Suppressor macrophage (primary cell): ENCODE measurements at regions not wholly inside any gene's neighbourhood (a gene's known extent, or its start where the extent isn't known, plus 50 kb on each side); places are given as distances from the start of the nearest gene placed in this dataset.

Experiments used
- DNase-seq, 4 experiments: peaks; one replicate each; pipeline ENCODE4 v3.0.0-alpha.2; 2020 to 2022

- no peak for DNase-seq
Observed at GRCh38 chr1:55639051-55639450, 423.9 kb upstream of the USP24 start.

DNA sequence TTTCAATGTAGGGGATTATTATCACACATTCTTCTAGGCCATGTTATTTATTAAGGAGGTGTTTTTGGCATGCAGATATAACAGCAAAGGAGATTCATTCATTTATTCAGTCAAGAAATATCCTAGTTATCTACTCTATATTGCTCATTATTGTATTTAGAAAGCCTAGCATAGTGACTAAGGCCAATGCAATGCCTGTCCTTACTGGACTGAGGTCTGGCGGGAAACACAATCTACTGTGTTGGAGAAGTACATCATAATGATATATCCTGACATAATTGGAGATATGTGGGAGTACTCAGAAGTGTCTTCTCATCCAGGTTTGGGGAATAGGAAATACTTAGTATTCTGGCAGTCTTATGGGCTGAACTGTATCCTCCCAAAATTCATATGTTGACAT, 421.5 kb upstream of the USP24 start:
- no peak for DNase-seq

- no peak for DNase-seq
Observed at GRCh38 chr1:55635856-55636255, 420.7 kb upstream of the USP24 start.

- no peak for DNase-seq
Observed at GRCh38 chr1:55634516-55634915, 419.4 kb upstream of the USP24 start.

GRCh38 chr1:55632906-55633305, 417.7 kb upstream of the USP24 start:
- DNase-seq, result no peak

GRCh38 chr1:55632058-55632457, 416.9 kb upstream of the USP24 start:
- peak in 2 of 4 experiments; percentile 18 to 35 for DNase-seq

DNA sequence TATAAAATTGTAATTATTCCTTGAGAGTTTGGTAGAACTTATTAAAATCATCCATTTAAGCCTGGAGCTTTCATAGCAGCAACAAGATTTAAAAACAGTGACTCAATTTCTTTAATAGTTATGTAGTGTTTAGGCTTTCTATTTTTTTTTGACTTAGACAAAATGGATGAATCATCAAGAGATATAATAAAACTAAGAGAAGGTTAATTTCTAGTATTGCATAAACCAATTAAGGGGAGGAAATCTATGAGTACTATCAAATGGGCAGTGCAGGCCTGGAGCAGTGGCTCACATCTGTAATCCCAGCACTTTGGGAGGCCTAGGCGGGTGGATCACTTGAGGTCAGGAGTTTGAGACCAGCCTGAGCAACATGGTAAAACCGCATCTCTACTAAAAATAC, 416.3 kb upstream of the USP24 start:
- no peak for DNase-seq

DNA sequence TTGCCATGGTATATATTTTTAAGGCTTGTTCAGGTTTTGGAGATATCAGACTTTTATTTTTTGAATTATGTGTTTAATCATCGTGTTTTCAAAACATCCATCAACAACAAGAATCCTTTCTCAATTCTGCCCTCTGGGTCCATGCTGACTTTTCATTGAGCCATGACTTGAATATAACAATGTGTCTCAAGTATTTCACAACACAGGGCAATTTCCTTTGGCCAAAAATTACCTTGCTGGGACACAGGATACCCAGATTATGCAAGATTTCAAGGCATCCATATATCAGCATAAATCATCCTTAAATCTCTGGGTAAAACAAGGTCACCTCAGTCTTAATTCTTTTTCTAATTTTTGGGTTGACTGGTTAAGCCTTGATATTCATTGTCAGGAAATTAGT, 411.2 kb upstream of the USP24 start:
- no peak for DNase-seq

GRCh38 chr1:55624766-55625165, 409.6 kb upstream of the USP24 start:
- no peak for DNase-seq

DNA sequence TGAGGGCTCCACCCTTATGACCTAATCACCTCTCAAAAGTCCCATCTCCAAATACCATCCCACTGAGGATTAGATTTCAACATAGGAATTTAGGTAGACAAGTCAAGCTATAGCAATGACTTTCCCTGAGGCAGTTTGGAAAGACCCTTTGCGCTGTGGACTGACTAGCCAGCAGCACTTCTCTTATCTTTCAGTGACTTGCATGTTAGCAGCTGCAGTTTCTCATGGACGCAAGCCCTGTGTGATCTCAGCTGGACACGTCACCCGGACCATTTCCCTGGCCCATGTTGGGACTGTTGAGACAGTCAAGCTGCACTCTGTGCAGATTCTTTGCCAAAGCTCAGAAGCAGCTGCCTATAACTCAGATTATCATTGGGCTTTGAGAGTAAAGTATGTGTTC, 408.1 kb upstream of the USP24 start:
- DNase-seq, result no peak

DNA sequence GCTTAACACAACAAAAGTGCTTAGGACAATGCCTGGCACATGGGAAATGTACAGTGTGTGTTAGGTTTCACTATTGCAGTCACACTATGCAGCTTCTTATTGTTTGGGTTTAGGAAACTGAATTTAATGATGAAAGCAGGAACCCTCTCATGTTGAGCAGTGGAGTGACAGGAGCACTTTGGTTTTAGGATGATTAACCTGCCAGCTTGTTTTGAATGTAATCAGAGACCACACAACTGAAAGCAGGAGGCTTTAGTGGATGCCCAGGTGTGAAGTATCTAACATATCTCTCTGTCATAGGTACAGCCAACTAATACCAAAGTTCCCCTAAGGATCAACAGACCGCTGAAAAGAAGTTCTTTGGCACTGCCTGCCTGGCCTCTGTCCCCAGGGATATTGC, 406.9 kb upstream of the USP24 start:
- no peak for DNase-seq

DNA sequence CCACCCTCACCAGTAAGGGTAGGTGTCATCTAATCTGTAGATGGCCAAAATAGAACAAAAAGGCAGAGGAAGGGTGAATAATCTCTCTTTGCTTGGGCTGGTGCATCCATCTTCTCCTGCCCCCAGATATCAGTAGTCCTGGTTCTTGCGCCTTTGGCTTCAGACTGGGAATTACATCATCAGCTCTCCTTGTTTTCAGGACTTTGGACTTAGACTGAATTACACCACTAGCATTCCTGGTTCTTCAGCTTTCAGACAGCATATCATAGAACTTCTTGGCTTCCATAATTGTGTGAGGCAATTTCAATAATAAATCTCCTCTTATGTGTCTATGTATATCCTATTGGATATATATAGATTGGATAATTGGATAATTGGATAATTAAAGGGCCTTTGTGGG, 403.0 kb upstream of the USP24 start:
- DNase-seq, result no peak

DNA sequence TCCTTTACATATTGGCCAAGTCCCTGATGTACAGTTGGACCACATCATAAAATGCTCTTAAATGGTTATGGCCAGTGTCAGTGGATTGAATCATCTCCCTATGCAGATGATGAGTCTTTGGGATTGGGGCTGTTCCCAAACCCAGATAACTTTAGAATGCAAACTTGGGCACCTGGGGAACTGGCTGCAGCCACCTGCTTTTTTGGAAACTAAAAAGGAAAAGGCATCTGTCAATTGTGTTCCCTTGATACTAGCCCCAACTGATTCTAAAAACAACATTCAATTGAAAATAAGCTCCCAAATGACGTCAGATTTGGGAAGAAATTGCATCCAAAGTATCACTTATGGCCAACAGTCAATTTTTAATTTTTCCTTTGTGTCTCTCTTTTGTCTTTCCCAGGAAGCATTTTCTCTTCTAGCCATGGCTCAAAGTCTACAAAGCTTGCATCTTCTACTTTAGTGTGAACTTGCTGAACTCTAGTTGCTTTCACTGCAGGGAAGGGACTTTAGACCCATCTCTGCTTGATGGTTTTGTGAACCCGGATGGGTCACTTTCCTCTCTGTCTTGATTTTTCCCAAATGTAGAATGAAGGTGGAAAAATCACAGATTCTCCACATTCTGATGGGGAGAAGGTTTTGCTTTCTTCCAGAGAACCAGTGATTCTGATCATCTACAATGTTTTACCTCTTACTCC, 402.3 kb upstream of the USP24 start:
- no peak for DNase-seq

GRCh38 chr1:55612988-55613387, 397.8 kb upstream of the USP24 start:
- DNase-seq, result no peak

DNA sequence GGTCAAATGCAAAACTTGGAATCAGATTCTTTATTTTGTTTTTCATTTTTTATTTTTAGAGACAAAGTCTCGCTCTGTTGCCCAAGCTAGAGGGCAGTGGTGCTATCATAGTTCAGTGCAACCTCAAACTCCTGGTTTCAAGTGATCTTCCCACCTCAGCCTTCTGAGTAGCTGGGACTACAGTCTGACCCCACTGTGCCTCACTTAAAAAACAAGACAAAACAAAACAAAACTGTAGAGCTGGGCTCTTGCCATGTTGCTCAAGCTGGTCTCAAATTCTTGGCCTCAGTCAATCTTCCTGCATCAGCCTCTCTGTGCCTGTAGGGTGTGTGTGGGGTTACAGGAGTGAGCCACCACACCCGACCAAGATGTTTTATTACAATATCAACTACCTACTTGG, 396.0 kb upstream of the USP24 start:
- no peak for DNase-seq

DNA sequence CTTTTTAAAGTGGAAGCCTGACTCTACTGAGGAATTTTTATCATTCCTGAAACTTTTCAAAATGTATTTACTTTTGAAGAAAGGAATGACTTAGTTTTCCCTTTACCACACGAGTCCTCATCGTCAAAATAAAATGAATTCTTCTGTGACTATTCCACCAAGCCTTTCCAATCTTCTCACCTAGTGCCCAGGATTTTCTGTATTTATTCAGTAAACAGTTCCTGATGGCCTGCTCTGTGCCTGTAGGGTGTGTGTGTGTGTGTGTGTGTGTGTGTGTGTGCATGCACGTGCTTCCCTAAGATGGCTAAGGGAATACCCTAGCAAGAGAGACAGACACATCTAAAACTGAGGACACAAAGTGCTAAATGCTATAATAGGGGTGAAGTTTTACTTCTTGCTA, 395.0 kb upstream of the USP24 start:
- no peak for DNase-seq

- no peak for DNase-seq
Observed at GRCh38 chr1:55609630-55610029, 394.5 kb upstream of the USP24 start.

DNA sequence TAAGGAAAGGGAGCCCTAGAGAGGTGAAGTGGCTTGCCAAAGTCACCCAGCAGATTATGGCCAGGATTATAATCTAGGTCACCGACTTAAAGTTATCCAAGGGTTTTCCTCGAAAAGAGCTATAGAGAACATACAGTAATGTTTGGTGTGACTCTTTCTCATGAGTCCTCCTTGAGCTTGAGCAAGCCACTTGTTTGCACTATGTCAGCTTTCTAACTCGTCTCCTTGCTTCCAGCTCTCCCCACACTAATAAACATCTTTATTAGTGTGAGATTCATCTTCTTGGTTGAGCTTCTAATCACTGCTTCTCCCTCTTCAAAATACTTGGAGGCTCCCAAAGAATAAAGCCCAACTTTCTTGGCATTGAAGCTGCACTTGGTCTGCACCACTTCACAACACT, 390.0 kb upstream of the USP24 start:
- DNase-seq, result no peak

DNA sequence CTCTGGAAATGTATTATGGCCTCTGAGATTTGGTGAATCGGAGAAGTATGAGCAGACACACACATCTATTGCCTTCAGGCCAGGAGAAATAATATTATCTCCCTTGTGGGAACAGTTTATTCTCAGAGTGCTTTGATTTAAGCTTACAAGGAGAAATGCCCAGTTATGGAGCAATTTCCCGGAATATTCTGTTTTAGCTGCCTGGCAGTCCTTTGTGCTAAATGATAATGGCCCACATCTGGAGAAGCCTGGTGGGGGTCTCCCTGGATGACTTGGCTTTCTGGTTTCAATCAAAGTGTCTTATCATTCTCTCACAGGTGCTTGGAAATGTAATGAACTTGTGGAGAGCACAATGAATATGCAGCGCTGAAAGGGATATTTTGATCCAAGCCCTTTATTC, 389.6 kb upstream of the USP24 start:
- no peak for DNase-seq

DNA sequence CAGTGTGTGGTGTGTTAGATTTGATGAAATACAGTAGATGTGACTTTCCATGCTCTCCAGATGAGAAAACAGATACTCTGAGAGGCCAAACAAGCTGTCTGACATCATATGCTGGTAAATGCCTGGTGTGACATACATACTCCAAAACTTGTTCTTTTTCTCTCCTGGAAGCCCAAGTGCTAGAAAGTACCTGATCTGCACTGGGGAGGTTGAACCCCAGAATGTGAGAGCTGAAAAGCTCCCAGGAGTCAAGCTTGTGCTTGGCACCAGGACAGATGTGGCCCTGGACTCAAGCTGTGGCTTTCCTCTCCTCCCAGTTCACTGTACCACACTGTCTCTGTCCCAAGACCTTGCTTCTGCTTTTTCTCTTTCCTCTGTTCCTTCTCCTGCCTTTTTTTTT, 389.0 kb upstream of the USP24 start:
- DNase-seq, result no peak

GRCh38 chr1:55600242-55600641, 385.1 kb upstream of the USP24 start:
- no peak for DNase-seq

- no peak for DNase-seq
Observed at GRCh38 chr1:55597910-55598309, 382.7 kb upstream of the USP24 start.

- no peak for DNase-seq
Observed at GRCh38 chr1:55594701-55595100, 379.5 kb upstream of the USP24 start.

DNA sequence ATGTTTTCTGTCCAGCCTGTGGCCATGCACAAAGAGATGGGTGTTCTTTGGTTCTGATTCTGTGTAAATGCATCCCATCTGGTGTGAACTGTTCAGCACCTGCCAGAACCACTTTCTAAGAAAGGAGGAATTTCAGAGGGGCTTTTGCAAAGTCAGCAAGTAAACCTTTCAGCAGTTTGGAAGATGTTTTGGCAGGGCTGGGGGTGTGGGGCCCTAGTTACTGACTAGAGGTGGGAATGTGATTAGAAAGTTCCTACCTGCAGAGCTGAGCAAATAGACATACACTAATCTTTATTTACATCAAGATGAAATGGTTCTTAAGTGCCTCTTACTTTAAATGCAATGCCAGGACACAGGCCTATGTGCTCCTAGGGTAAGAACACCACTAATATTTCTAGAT, 378.1 kb upstream of the USP24 start:
- no peak for DNase-seq

DNA sequence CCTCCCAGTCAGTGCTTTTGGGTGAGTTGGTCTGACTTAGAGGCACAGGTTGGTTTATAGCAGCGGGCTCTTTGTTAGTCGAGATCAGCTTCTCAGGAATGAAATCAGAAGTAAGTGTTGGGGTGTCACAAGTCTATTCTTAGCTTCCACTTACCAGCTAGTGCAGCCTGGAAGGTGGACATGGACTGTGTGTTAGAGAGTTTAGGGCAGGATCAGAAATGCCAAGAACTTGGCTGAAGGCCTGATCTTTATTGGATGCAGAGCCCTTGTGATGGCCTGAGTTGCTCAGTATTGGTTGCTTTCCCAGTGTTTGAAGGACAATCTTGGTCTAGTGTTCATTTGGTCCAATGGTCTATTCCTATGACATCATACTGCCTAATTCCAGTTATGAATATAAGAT, 377.0 kb upstream of the USP24 start:
- no peak for DNase-seq
